AG04450 (cell line): ENCODE measurements at regions not wholly inside any gene's neighbourhood (a gene's known extent, or its start where the extent isn't known, plus 50 kb on each side); places are given as distances from the start of the nearest gene placed in this dataset.
"Not testable (repeated sequence)": the region's sequence is repeated elsewhere in the genome, so short reads cannot be mapped to it uniquely, and the experiment has no call there.

Source experiments
- CTCF ChIA-PET: fragments of 300-600, 350-600 bp; formaldehyde crosslinking; extraction: SDS; loops from one replicate; lab custom pipeline; 2022; ENCODE audit warnings: antibody characterized with exemption, inconsistent platforms; lab: Charles Lee
- POLR2A ChIA-PET: fragments of 350-600 bp; formaldehyde crosslinking; extraction: SDS; loops from one replicate; lab custom pipeline; 2021; ENCODE audit warnings: antibody characterized with exemption, inconsistent platforms; lab: Yijun Ruan, JAX
- DNase-seq: peaks from one replicate; pipeline ENCODE4 v3.0.0-alpha.2; 2011; ENCODE audit warnings: low read depth, low spot score
- H3K27ac ChIP-seq: one replicate; pipeline ENCODE4 v1.5.1; 2012; ENCODE audit warnings: low read depth, low read length, control low read depth
- H3K27me3 ChIP-seq: one replicate; pipeline ENCODE4 v1.6.0; 2012; ENCODE audit warnings: low read length; ENCODE audit not compliant: control insufficient read depth, insufficient read depth
- H3K4me3 ChIP-seq: 2 replicates; pipeline ENCODE4 v1.5.1; 2011; ENCODE audit warnings: mild to moderate bottlenecking, low read depth, low read length, control low read depth
- H3K9me3 ChIP-seq: 2 replicates; pipeline ENCODE4 v1.5.1; 2012; ENCODE audit warnings: low read length; ENCODE audit not compliant: control insufficient read depth, insufficient read depth
- TF ChIP-seq, protein P1 (sequence below): IDR thresholded peaks from 2 replicates; pipeline ENCODE4 v1.5.1; 2011; ENCODE audit warnings: low read depth, low read length, control low read depth, inconsistent platforms

- TF ChIP-seq, protein P1, sequence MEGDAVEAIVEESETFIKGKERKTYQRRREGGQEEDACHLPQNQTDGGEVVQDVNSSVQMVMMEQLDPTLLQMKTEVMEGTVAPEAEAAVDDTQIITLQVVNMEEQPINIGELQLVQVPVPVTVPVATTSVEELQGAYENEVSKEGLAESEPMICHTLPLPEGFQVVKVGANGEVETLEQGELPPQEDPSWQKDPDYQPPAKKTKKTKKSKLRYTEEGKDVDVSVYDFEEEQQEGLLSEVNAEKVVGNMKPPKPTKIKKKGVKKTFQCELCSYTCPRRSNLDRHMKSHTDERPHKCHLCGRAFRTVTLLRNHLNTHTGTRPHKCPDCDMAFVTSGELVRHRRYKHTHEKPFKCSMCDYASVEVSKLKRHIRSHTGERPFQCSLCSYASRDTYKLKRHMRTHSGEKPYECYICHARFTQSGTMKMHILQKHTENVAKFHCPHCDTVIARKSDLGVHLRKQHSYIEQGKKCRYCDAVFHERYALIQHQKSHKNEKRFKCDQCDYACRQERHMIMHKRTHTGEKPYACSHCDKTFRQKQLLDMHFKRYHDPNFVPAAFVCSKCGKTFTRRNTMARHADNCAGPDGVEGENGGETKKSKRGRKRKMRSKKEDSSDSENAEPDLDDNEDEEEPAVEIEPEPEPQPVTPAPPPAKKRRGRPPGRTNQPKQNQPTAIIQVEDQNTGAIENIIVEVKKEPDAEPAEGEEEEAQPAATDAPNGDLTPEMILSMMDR, result no peak
- no peaks in the 10 kb centered on the region for H3K27me3 ChIP-seq
- H3K4me3 ChIP-seq, result no peak overlapping the region
- no peak for DNase-seq
- ChIA-PET CTCF (no interaction called here), POLR2A (no interaction called here)
- no peaks in the 10 kb centered on the region for H3K9me3 ChIP-seq
- H3K27ac ChIP-seq, result no peak overlapping the region
Observed at GRCh38 chr6:113027780-113028179, 680.6 kb downstream of the RFPL4B start.

GRCh38 chr6:113029161-113029560, 682.0 kb downstream of the RFPL4B start:
- H3K27ac ChIP-seq, DNase-seq, CTCF ChIA-PET, H3K9me3 ChIP-seq, H3K27me3 ChIP-seq, POLR2A ChIA-PET, H3K4me3 ChIP-seq: not testable (repeated sequence)

DNA sequence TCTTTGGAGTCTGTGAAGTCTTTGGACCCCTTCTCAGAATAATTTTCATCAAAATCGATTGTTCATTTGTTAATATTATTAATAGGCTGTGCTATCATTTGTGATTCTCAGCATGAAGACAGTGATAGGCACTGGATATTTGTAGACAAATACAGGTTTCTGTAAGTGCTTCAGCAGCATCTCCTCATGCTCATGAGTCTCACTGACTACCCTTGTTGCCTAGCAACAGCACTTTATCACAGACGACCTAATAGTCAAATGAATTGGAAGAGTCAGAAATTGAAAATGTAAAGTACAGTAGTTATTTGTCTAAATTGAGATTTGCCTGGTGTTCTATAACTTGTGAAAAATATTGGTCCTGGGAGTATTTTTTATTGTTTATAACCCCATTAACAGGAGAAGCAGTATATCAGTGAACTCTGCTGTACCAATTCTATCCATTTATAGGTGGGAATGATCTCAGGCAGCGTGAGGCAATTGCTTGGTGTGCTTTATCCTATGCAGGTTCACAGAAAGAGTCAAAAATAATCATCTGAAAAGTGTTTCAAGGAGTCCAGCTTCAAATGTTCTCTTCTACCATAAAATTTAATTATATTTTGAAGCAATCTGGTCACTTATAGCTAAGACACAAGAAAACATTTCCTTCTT, 684.6 kb downstream of the RFPL4B start:
- TF ChIP-seq, protein P1, result no peak
- Histone ChIP-seq H3K27me3 (no peaks in the 10 kb centered on the region), H3K27ac (no peak overlapping the region), H3K4me3 (no peak overlapping the region), H3K9me3 (no peaks in the 10 kb centered on the region)
- CTCF ChIA-PET, result no interaction called here
- POLR2A ChIA-PET, result no interaction called here
- DNase-seq, result no peak

DNA sequence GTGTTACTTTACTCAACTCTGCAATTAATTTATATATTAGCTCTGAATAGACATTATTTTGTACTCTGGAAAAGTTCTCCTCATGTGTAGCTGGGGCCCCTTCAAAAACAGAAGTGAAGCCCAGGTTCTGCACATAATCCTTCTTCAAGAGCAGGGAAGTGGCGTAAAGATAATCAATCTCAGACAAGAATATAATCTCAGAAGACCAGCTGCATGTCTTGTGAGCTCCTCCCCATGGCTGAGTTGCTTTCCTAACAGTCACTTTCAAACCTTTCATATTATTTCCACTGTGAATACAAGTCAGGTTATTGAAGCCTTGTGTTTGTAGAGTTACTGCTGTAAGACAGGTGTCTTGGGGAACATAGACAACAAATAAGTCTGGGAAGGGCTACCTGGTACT, 691.9 kb downstream of the RFPL4B start:
- ChIA-PET CTCF (no interaction called here), POLR2A (interaction anchor here (0.5 kb wide), 1 partner anchor 337 kb away, joined by 8 read pairs; no protein-coding TSS in a partner anchor)
- DNase-seq, result no peak
- Histone ChIP-seq H3K9me3 (no peaks in the 10 kb centered on the region), H3K27me3 (no peaks in the 10 kb centered on the region), H3K4me3 (no peak overlapping the region), H3K27ac (no peak overlapping the region)
- TF ChIP-seq, protein P1, result no peak

DNA sequence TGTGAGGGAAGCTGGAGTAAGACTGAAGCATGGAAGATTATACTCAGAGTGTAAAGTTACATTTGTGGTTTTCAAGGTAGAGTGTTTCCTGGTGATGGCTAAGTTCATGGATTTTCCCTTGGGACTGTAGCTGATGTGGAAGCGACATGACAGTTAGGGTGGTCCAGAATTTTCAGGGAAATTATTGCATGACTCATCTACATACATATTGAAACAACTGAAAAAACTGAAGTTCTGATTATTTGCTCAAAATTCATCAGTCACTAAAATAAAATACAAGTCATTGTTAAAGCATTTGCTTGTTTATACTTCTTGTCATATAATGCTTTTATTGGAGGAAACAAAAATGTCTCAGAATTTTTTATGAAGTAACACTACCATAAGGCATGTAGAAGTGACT, 700.0 kb downstream of the RFPL4B start:
- DNase-seq, result peak; percentile 23
- no peaks in the 10 kb centered on the region for H3K27me3 ChIP-seq
- TF ChIP-seq, protein P1, result no peak
- H3K9me3 ChIP-seq, result no peaks in the 10 kb centered on the region
- no peak overlapping the region for H3K27ac ChIP-seq
- H3K4me3 ChIP-seq, result no peak overlapping the region
- ChIA-PET CTCF (no interaction called here), POLR2A (interaction anchor here (0.6 to 1.4 kb wide), 2 partner anchors 73 to 328 kb away, joined by 3 to 4 read pairs; no protein-coding TSS in a partner anchor)
